PC-3 (cell line): ENCODE measurements at regions not wholly inside any gene's neighbourhood (a gene's known extent, or its start where the extent isn't known, plus 50 kb on each side); places are given as distances from the start of the nearest gene placed in this dataset.

Source experiments
- ATAC-seq: fragments of 200-7000 bp; cut with Tn5 transposase; 2 replicates; pipeline ENCODE4 v1.9.1; 2020; ENCODE audit warnings: mild to moderate bottlenecking, moderate library complexity
- BruUV-seq: library from RNA; stranded (reverse); fragments of 400-500 nt; replicated peaks from 2 replicates; lab custom pipeline; 2021; lab: Mats Ljungman, UMichigan
- CTCF ChIA-PET: fragments of 300-600 bp; sonication (Branson Sonifier 250); formaldehyde crosslinking; loops from one replicate; lab custom pipeline; 2022; ENCODE audit warnings: antibody characterized with exemption; lab: Charles Lee
- POLR2A ChIA-PET: fragments of 300-600 bp; sonication (Branson Sonifier 250); formaldehyde crosslinking; loops from one replicate; lab custom pipeline; 2022; ENCODE audit warnings: antibody characterized with exemption; ENCODE audit not compliant: unreplicated experiment; lab: Charles Lee
- DNase-seq: peaks from one replicate; pipeline ENCODE4 v3.0.0-alpha.2; 2015
- H2AFZ ChIP-seq: fragments of 300-600 bp; sonication (generic); 2 replicates; pipeline ENCODE4 v1.6.0; 2016; ENCODE audit warnings: antibody characterized with exemption, low read length
- H3F3A ChIP-seq: fragments of 300-600 bp; sonication (generic); one replicate; pipeline ENCODE4 v1.6.0; 2017; ENCODE audit warnings: antibody characterized with exemption, low read length, control low read depth, mild to moderate bottlenecking; ENCODE audit not compliant: unreplicated experiment
- H3K27ac ChIP-seq: fragments of 300-600 bp; sonication (generic); 2 replicates; pipeline ENCODE4 v1.5.1; 2016; ENCODE audit warnings: mild to moderate bottlenecking, low read length
- H3K27me3 ChIP-seq: fragments of 300-600 bp; sonication (generic); 2 replicates; pipeline ENCODE4 v1.6.1; 2016; ENCODE audit warnings: low read length, mixed read lengths
- H3K36me3 ChIP-seq: fragments of 300-600 bp; sonication (generic); 2 replicates; pipeline ENCODE4 v1.6.1; 2016; ENCODE audit warnings: low read depth, mixed run types, low read length, mixed read lengths
- H3K4me1 ChIP-seq: fragments of 300-600 bp; sonication (generic); 2 replicates; pipeline ENCODE4 v1.5.1; 2016; ENCODE audit warnings: low read length; ENCODE audit not compliant: insufficient read depth
- H3K4me2 ChIP-seq: fragments of 300-600 bp; sonication (generic); 2 replicates; pipeline ENCODE4 v1.6.0; 2016; ENCODE audit warnings: low read length
- H3K4me3 ChIP-seq: fragments of 300-600 bp; sonication (generic); 2 replicates; pipeline ENCODE4 v1.5.1; 2016; ENCODE audit warnings: mild to moderate bottlenecking, low read length, mixed read lengths
- H3K79me2 ChIP-seq: fragments of 300-600 bp; sonication (generic); 2 replicates; pipeline ENCODE4 v1.6.1; 2017; ENCODE audit warnings: low read length, mixed read lengths
- H3K9ac ChIP-seq: fragments of 300-600 bp; sonication (generic); 2 replicates; pipeline ENCODE4 v1.6.0; 2016; ENCODE audit warnings: mild to moderate bottlenecking, low read length
- H3K9me2 ChIP-seq: fragments of 300-600 bp; sonication (generic); replicated peaks from 2 replicates; pipeline ENCODE4 v1.6.1; 2016; ENCODE audit warnings: mixed run types, low read length, mixed read lengths
- H3K9me3 ChIP-seq: fragments of 300-600 bp; sonication (generic); 2 replicates; pipeline ENCODE4 v1.6.1; 2016; ENCODE audit warnings: low read length, mixed read lengths
- H4K20me1 ChIP-seq: fragments of 300-600 bp; sonication (generic); 2 replicates; pipeline ENCODE4 v1.6.1; 2016; ENCODE audit warnings: low read length, mixed read lengths
- CTCF ChIP-seq: fragments of 300-600 bp; sonication (generic); conservative IDR thresholded peaks from 2 replicates; pipeline ENCODE4 v1.5.1; 2017; ENCODE audit warnings: antibody characterized with exemption, low read depth, mild to moderate bottlenecking, low read length
- EZH2 ChIP-seq: fragments of 300-600 bp; sonication (generic); IDR thresholded peaks from one replicate; pipeline ENCODE4 v1.6.1; 2017; ENCODE audit warnings: antibody characterized with exemption, mild to moderate bottlenecking, low read length; ENCODE audit not compliant: unreplicated experiment
- EZH2phosphoT487 ChIP-seq: fragments of 300-600 bp; sonication (generic); IDR thresholded peaks from 2 replicates; pipeline ENCODE4 v1.6.1; 2018; ENCODE audit warnings: mild to moderate bottlenecking, antibody characterized with exemption, low read length, borderline replicate concordance
- intact Hi-C: fragments of 100-400 bp; cut with micrococcal nuclease; formaldehyde crosslinking; loops from 2 replicates; pipeline ENCODE4 v1.9.0; 2023

GRCh38 chr21:35215870-35216269 lies 166.8 kb upstream of the RUNX1 start:
- Histone ChIP-seq H2AFZ (no peak overlapping the region), H3K79me2 (no peaks in the 10 kb centered on the region), H3K9ac (no peak overlapping the region), H4K20me1 (no peaks in the 10 kb centered on the region), H3K27me3 (no peaks in the 10 kb centered on the region), H3K4me2 (no peak overlapping the region), H3F3A (peaks cover 12% of the 10 kb centered on the region), H3K4me1 (peaks cover 43% of the 10 kb centered on the region), H3K36me3 (no peaks in the 10 kb centered on the region), H3K9me2 (no peaks in the 10 kb centered on the region), H3K9me3 (no peaks in the 10 kb centered on the region), H3K27ac (peak overlapping the region; percentile 88), H3K4me3 (no peak overlapping the region)
- POLR2A ChIA-PET = no interaction called here
- intact Hi-C loops = loop anchor here (2.0 to 5.0 kb wide), 2 partner anchors 13 to 181 kb away; no protein-coding TSS in a partner anchor
- BruUV-seq = no TSS peak
- DNase-seq = no peak
- CTCF ChIA-PET = no interaction called here
- no peak for TF ChIP-seq EZH2phosphoT487
- TF ChIP-seq EZH2 = no peak
- no peak for TF ChIP-seq CTCF
- no peak for ATAC-seq

- BruUV-seq = no TSS peak
- TF ChIP-seq CTCF (no peak), EZH2 (no peak), EZH2phosphoT487 (no peak)
- Histone ChIP-seq H3K9me2 (no peaks in the 10 kb centered on the region), H3K4me2 (peak overlapping the region; percentile 34; the same call in 1 of the 2 replicates), H3F3A (peaks cover 12% of the 10 kb centered on the region), H4K20me1 (no peaks in the 10 kb centered on the region), H3K9ac (no peak overlapping the region; the same call in 1 of the 2 replicates), H3K36me3 (no peaks in the 10 kb centered on the region), H3K27ac (peak overlapping the region; percentile 41), H3K79me2 (no peaks in the 10 kb centered on the region), H3K27me3 (no peaks in the 10 kb centered on the region), H3K4me1 (peaks cover 28% of the 10 kb centered on the region), H3K4me3 (no peak overlapping the region), H3K9me3 (no peaks in the 10 kb centered on the region), H2AFZ (peak overlapping the region; percentile 51)
- intact Hi-C loops = no loop called here
- ATAC-seq (peak; percentile 25; the same call in 1 of the 2 replicates), DNase-seq (peak; percentile 50)
- POLR2A ChIA-PET = no interaction called here
- CTCF ChIA-PET = no interaction called here
Measured at GRCh38 chr21:35212393-35213127, 163.5 kb upstream of the RUNX1 start.

- Histone ChIP-seq H3F3A (peaks cover 7% of the 10 kb centered on the region), H2AFZ (no peak overlapping the region), H3K27me3 (no peaks in the 10 kb centered on the region), H3K4me3 (no peak overlapping the region), H3K4me2 (no peak overlapping the region), H3K4me1 (peaks cover 22% of the 10 kb centered on the region), H3K9me2 (no peaks in the 10 kb centered on the region), H3K9ac (no peak overlapping the region), H3K27ac (no peak overlapping the region), H3K9me3 (no peaks in the 10 kb centered on the region), H3K36me3 (no peaks in the 10 kb centered on the region), H3K79me2 (no peaks in the 10 kb centered on the region), H4K20me1 (no peaks in the 10 kb centered on the region)
- intact Hi-C loops = no loop called here
- TF ChIP-seq CTCF = no peak
- TF ChIP-seq EZH2phosphoT487 = no peak
- no peak for TF ChIP-seq EZH2
- DNase-seq (no peak), ATAC-seq (no peak)
- BruUV-seq = no TSS peak
- POLR2A ChIA-PET = no interaction called here
- CTCF ChIA-PET = no interaction called here
Measured at GRCh38 chr21:35211782-35212181, 162.7 kb upstream of the RUNX1 start.
